ENCODE measurements at regions not wholly inside any gene's neighbourhood (a gene's known extent, or its start where the extent isn't known, plus 50 kb on each side); places are given as distances from the start of the nearest gene placed in this dataset.
A peak's percentile ranks its signal among the peaks of the same experiment; 100 is the strongest.

GRCh38 chr4:4787421-4787820, 72.0 kb upstream of the MSX1 start:
- H3K27me3 Mint-ChIP-seq (ENCODE audit: unreplicated experiment), result peaks cover 6% of the 10 kb centered on the region
- H3K4me3 Mint-ChIP-seq (ENCODE audit: unreplicated experiment), result peak overlapping the region; percentile 49
- no peak for DNase-seq (ENCODE audit: low spot score)
- peaks cover 19% of the 10 kb centered on the region for H3K9me3 Mint-ChIP-seq (ENCODE audit: unreplicated experiment)
- no peaks in the 10 kb centered on the region for H3K4me1 Mint-ChIP-seq (ENCODE audit: unreplicated experiment)
- H3K27ac Mint-ChIP-seq (ENCODE audit: unreplicated experiment), result no peak overlapping the region
- H3K36me3 Mint-ChIP-seq (ENCODE audit: low read depth, unreplicated experiment), result peaks cover 19% of the 10 kb centered on the region
- TF ChIP-seq CTCF (IDR thresholded peaks at IDR 0.05; ENCODE audit: unreplicated experiment), result no peak

- H3K27me3 Mint-ChIP-seq (ENCODE audit: unreplicated experiment), result peaks cover 2% of the 10 kb centered on the region
- no peak overlapping the region for H3K4me3 Mint-ChIP-seq (ENCODE audit: unreplicated experiment)
- H3K27ac Mint-ChIP-seq (ENCODE audit: unreplicated experiment), result no peak overlapping the region
- no peak for DNase-seq (ENCODE audit: low spot score)
- peaks cover 10% of the 10 kb centered on the region for H3K9me3 Mint-ChIP-seq (ENCODE audit: unreplicated experiment)
- no peak for TF ChIP-seq CTCF (IDR thresholded peaks at IDR 0.05; ENCODE audit: unreplicated experiment)
- no peaks in the 10 kb centered on the region for H3K4me1 Mint-ChIP-seq (ENCODE audit: unreplicated experiment)
- H3K36me3 Mint-ChIP-seq (ENCODE audit: low read depth, unreplicated experiment), result peaks cover 11% of the 10 kb centered on the region
These were observed 75.1 kb upstream of the MSX1 start for GRCh38 chr4:4784379-4784778.

GRCh38 chr4:4783847-4784246, 75.6 kb upstream of the MSX1 start:
- Mint-ChIP-seq H3K36me3 (ENCODE audit: low read depth, unreplicated experiment) (peaks cover 7% of the 10 kb centered on the region), H3K9me3 (ENCODE audit: unreplicated experiment) (peaks cover 9% of the 10 kb centered on the region), H3K4me1 (ENCODE audit: unreplicated experiment) (no peaks in the 10 kb centered on the region), H3K4me3 (ENCODE audit: unreplicated experiment) (no peak overlapping the region), H3K27ac (ENCODE audit: unreplicated experiment) (no peak overlapping the region), H3K27me3 (ENCODE audit: unreplicated experiment) (peaks cover 2% of the 10 kb centered on the region)
- TF ChIP-seq CTCF (IDR thresholded peaks at IDR 0.05; ENCODE audit: unreplicated experiment), result no peak
- no peak for DNase-seq (ENCODE audit: low spot score)

- DNase-seq (ENCODE audit: low spot score), result no peak
- no peak for TF ChIP-seq CTCF (IDR thresholded peaks at IDR 0.05; ENCODE audit: unreplicated experiment)
- Mint-ChIP-seq H3K36me3 (ENCODE audit: low read depth, unreplicated experiment) (peaks cover 6% of the 10 kb centered on the region), H3K4me3 (ENCODE audit: unreplicated experiment) (no peak overlapping the region), H3K4me1 (ENCODE audit: unreplicated experiment) (no peaks in the 10 kb centered on the region), H3K9me3 (ENCODE audit: unreplicated experiment) (peaks cover 6% of the 10 kb centered on the region), H3K27ac (ENCODE audit: unreplicated experiment) (no peak overlapping the region), H3K27me3 (ENCODE audit: unreplicated experiment) (peaks cover 4% of the 10 kb centered on the region)
These were observed 76.5 kb upstream of the MSX1 start for GRCh38 chr4:4782969-4783368.

- Mint-ChIP-seq H3K4me3 (ENCODE audit: unreplicated experiment) (no peak overlapping the region), H3K27ac (ENCODE audit: unreplicated experiment) (no peak overlapping the region), H3K27me3 (ENCODE audit: unreplicated experiment) (peaks cover 4% of the 10 kb centered on the region)
These were observed 77.3 kb upstream of the MSX1 start for GRCh38 chr4:4781936-4782707.

More at GRCh38 chr4:4781936-4782707, 77.3 kb upstream of the MSX1 start:
- Mint-ChIP-seq H3K4me1 (ENCODE audit: unreplicated experiment) (no peaks in the 10 kb centered on the region), H3K9me3 (ENCODE audit: unreplicated experiment) (no peaks in the 10 kb centered on the region), H3K36me3 (ENCODE audit: low read depth, unreplicated experiment) (no peaks in the 10 kb centered on the region)
- DNase-seq (ENCODE audit: low spot score), result no peak
- no peak for TF ChIP-seq CTCF (IDR thresholded peaks at IDR 0.05; ENCODE audit: unreplicated experiment)
